ENCODE measurements at regions not wholly inside any gene's neighbourhood (a gene's known extent, or its start where the extent isn't known, plus 50 kb on each side); places are given as distances from the start of the nearest gene placed in this dataset.

- no peak for TF ChIP-seq EZH2 (IDR thresholded peaks at IDR 0.05; ENCODE audit: low read length, unreplicated experiment)
- TF ChIP-seq, protein P1, sequence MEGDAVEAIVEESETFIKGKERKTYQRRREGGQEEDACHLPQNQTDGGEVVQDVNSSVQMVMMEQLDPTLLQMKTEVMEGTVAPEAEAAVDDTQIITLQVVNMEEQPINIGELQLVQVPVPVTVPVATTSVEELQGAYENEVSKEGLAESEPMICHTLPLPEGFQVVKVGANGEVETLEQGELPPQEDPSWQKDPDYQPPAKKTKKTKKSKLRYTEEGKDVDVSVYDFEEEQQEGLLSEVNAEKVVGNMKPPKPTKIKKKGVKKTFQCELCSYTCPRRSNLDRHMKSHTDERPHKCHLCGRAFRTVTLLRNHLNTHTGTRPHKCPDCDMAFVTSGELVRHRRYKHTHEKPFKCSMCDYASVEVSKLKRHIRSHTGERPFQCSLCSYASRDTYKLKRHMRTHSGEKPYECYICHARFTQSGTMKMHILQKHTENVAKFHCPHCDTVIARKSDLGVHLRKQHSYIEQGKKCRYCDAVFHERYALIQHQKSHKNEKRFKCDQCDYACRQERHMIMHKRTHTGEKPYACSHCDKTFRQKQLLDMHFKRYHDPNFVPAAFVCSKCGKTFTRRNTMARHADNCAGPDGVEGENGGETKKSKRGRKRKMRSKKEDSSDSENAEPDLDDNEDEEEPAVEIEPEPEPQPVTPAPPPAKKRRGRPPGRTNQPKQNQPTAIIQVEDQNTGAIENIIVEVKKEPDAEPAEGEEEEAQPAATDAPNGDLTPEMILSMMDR (conservative IDR thresholded peaks at IDR 0.05; ENCODE audit: low read depth, low read length): no peak
Measured at GRCh38 chr20:40612837-40613236, 76.2 kb downstream of the MAFB start.
